Astrocyte (in vitro differentiated cells and primary cell): ENCODE measurements at regions not wholly inside any gene's neighbourhood (a gene's known extent, or its start where the extent isn't known, plus 50 kb on each side); places are given as distances from the start of the nearest gene placed in this dataset.

Experiments
- EZH2 ChIP-seq: IDR thresholded peaks from 2 replicates; pipeline ENCODE4 v1.6.1; 2012; ENCODE audit warnings: mild to moderate bottlenecking, low read length, inconsistent platforms; ENCODE audit not compliant: insufficient read depth
- TF ChIP-seq, protein P1 (sequence below): IDR thresholded peaks from 2 replicates; pipeline ENCODE4 v1.5.1; 2011; ENCODE audit warnings: low read depth, mild to moderate bottlenecking, inconsistent platforms, low read length, moderate library complexity; ENCODE audit not compliant: insufficient read depth

DNA sequence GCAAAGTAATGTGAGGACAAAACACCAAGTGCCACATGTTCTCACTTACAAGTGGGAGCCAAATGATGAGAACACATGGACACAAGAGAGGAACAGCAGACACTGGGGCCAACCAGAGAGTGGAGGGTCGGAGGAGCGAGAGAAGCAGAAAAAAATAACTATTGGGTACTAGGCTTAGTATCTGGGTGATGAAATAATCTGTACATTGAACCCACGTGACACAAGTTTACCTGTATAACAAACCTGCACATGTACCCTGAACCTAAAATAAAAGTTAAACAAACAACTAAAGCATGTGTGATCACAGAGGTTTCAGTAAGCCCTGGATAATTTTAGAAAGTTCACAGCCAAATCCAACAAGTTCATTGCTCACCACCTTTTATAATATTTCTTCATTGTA, 160.1 kb downstream of the TENT4A start:
- TF ChIP-seq, protein P1, sequence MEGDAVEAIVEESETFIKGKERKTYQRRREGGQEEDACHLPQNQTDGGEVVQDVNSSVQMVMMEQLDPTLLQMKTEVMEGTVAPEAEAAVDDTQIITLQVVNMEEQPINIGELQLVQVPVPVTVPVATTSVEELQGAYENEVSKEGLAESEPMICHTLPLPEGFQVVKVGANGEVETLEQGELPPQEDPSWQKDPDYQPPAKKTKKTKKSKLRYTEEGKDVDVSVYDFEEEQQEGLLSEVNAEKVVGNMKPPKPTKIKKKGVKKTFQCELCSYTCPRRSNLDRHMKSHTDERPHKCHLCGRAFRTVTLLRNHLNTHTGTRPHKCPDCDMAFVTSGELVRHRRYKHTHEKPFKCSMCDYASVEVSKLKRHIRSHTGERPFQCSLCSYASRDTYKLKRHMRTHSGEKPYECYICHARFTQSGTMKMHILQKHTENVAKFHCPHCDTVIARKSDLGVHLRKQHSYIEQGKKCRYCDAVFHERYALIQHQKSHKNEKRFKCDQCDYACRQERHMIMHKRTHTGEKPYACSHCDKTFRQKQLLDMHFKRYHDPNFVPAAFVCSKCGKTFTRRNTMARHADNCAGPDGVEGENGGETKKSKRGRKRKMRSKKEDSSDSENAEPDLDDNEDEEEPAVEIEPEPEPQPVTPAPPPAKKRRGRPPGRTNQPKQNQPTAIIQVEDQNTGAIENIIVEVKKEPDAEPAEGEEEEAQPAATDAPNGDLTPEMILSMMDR = no peak
- no peak for TF ChIP-seq EZH2
